Vagina (tissue), 2 donors: ENCODE measurements at regions not wholly inside any gene's neighbourhood (a gene's known extent, or its start where the extent isn't known, plus 50 kb on each side); places are given as distances from the start of the nearest gene placed in this dataset.

ENCODE experiments used
- CTCF ChIP-seq, 3 experiments: fragments of 450-650 bp in 2 of 3; fragments of 200-600 bp in 1 of 3; sonication (generic) in 1 of 3; IDR thresholded peaks; one replicate each; pipeline ENCODE4 v1.5.1; 2017 to 2019; ENCODE audit warnings: antibody characterized with exemption in 3 of 3, mild to moderate bottlenecking in 2 of 3, moderate library complexity in 2 of 3
- POLR2AphosphoS5 ChIP-seq, 2 donors: sonication (generic); formaldehyde crosslinking; IDR thresholded peaks; one replicate each; pipeline ENCODE4 v1.9.0; 2017; ENCODE audit warnings: antibody characterized with exemption in 2 of 2, mild to moderate bottlenecking in 2 of 2, low read depth in 1 of 2; ENCODE audit not compliant: insufficient read depth in 1 of 2

GRCh38 chr4:173714456-173714855 is 184.4 kb upstream of the HAND2 start:
- no peak for TF ChIP-seq CTCF (IDR thresholded peaks at IDR 0.05)
- no peak for TF ChIP-seq POLR2AphosphoS5 (IDR thresholded peaks at IDR 0.05; ENCODE audit: insufficient read depth in 1 of 2, low read depth in 1 of 2)
